Suppressor macrophage treated with lipopolysaccharide for 4 hours (primary cell): ENCODE measurements at regions not wholly inside any gene's neighbourhood (a gene's known extent, or its start where the extent isn't known, plus 50 kb on each side); places are given as distances from the start of the nearest gene placed in this dataset.

Source experiments
- DNase-seq: peaks from one replicate; pipeline ENCODE4 v3.0.0-alpha.2; 2020

DNA sequence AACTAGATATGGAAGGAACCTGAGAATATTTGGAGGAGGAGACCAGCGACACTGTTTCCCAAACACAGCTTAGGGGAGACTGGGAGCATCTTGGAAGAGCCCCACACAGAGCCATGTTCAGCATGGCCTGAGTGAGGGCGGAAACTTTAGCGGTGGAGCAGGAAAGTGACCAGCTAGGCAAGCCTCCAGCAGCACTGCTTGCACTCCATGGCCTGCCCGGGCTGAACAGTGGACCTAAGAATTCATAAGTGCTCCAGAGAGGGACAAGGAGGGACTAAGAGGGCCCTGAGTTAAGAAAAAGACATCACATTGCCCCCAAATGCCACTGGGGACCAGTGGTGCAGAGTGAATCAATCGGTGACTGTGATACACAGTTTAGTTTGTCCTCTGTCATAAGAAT is 566.4 kb downstream of the TNS1 start:
- no peak for DNase-seq

DNA sequence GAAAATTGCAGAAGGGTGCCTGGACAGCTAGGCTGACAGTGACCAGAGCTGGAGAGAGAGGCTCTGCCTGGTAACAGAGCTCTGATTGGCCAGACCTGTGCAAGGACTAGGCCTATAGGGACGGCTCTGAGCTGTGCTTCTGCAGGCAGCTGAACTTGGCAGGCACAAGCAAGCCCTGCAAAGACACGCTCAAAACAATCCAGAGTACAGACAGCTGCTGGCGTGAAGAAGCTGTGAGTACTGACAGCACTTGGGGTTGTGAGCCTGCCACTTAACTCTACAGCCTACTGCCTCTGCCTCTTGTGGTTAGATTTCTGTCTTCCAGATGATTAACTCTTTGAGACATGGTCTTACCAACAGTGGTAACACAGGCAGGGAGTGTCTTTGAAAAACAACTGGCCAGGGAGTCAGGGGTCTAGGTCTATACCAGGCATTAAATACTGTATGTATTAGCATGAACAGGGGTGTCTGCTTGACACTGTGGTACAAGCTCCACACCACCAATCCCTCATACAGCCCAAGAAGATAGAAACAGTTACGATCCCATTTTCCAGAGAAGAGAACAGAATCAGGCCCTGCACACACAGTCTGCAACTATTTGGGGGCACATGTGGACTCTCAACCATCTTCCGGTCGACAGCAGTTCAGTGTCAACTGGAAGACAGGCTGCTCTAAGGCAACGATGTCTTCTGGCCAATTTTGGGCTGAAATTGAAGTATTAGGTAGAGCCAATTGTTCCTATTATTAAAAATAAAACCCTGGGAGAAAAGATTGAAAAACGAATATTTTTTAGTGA is 568.4 kb downstream of the TNS1 start:
- peak; percentile 59 for DNase-seq

DNA sequence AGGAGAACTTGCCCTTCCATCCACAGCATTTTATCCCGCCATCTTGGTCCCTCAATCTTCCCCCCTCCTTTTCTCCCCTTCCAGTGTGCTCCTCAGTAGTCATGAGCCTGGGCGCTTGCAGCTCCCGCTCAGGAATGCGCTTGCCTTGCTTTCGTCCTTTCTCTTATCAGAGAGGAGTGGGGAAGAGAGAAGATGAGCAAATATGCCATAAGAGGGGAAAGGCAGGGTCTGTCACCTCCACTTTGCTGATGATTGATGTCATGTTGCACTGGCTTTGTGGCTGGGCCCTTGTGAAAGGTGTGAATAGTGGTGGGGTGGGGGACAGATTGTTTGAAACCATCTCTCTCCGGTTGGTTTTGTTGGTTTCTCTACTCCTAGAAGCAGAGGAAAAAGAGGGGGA is 569.3 kb downstream of the TNS1 start:
- no peak for DNase-seq

DNA sequence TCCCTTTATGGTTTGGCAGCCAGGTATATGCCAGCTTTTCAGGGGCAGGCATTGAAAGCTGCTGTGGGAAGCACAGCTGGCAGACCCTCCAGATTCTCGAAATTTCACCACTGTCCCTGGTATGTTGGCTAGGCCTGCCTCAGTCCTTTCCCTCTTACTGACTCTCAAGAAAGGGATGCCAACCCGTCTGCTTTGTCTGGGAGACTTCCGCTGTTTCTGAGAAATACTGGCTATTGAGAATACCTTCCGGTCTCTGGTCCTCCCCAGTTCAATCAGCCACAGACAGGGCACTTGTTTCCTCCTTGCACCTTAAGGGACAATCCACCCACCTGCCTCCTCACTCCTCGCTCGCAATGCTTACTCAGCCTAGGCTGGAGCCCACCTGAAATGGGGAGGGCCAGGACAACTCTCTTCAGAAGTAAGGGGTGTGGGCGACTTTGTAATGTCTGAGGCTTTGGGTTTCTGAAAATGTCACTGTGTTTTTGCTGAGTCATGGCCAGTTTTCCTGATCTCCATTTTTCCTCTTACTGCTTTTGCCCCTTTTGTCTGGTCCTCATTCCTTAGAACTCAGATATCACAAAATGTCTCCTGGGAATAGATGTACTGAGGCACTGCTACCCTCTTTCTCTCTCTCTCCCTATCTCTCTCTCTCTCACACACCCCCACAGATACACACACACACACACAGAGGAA is 571.1 kb downstream of the TNS1 start:
- no peak for DNase-seq

DNA sequence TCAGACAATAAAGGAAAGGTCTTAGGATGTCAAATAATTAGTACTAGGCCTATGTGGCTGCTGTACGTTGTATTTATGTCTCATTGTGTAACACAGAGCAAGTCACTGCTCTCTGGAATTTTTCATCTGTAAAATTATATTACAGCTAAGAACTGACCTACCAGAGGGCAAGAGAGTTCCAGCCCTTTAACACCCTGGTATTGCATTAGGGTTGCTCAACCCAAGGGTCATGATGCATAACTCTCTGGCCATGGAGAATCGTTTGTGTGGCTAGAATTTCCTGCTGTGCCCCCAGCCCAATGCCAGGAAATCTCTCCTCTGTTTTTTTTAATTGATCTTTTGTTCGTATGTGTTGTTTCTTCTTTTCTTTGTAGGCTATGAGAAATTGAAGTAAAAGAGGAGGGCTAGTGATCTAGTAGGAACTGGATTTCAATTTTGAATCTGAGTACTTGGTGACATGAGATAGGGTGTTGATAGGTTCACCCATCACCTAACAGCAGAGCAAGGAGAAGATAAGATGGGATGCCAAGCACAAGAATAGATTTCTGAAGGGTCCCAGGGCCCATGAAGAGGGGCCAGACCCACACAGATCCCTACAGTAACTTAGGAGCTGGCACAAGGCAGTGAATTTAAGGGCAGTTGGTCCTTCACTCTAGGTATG is 571.2 kb upstream of the TNP1 start:
- DNase-seq: peak; percentile 68

DNA sequence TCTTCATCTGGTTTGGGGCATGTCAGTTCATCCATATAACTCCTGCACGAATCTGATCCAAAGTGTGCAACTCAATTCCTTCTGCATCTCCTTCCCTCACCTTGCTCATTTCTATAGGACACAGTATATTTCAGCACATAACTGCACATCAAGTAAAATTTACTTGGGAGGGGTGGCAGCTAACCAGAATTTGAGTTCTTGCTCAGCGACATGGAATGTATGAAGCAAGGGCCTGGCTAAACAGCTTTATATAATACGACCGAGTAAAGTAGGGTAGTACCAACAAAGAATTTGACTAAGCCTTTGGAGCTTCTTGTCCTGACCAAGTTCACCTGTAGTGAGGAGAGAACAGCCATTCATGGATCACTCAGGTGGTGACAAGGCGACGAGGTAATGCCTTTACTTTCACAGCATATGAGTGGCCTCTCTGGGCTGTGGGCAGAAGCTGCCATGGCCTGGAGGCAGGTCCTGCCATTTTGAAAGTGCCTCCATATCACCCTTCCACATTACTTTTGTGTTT is 570.2 kb upstream of the TNP1 start:
- no peak for DNase-seq

DNA sequence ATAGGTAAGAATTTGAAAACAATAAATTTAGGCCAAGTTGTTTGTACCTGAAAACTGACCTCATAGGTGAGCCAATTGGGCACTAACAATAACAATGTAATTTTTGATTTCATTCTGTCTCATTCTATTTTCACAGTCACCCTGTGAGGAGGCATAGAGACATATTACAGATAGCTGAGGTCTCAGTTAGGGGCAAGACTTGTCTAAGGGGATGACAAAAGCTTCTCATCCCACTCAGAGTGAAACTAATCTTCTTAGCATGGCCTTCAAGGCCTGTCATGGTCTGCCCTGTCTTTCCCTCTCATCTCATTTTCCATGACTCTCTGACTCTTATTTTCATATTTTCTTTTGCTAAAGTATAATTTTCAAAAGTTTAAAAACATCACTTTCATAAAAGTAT is 562.0 kb upstream of the TNP1 start:
- DNase-seq: no peak

DNA sequence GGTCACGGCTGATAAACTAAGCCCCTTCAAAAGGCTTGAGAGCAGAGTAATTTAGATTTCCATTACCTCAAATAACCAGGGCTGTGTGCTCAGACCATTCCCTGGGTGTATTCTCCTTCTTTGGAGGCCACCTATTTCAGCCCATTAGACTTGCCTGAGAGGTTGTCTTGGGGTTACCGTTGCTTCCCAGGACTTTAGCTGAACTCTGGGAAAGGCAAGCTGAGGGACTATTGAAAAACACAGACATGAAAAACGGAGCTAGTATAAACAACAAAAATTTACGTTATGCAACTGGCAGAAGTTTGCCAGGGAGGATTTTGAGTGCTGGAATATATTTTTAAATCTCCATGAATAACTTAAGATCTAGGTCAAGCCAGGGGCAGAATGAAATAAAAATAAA is 561.0 kb upstream of the TNP1 start:
- DNase-seq: no peak

DNA sequence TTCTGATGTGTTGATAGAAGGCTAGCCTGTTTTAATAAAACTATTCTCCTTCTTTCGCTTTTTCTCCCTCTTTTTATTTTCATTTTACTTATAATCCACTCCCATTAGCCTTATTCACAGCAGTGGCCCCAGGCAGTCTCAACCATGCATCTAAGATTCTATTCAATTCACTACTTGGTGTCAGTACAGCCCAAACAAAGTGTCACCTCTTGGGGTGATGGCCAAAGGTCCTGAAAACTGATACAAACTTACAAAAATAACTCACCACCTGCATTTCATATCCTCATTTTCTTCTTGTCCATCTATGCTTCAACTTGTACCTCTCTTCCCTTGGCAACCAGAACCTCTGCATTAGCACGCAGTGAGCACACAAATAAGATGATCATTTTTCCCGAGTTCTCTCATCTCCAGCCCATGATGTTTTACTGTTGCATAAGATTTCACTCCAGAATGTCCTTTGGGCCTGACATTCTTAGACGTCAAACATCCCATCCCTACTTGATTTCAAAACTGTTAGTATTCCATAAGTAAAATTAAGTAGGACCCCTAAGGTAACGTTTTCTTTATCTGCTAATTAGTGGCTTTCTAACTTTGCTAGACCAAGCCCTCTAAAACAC is 559.3 kb upstream of the TNP1 start:
- DNase-seq: no peak

DNA sequence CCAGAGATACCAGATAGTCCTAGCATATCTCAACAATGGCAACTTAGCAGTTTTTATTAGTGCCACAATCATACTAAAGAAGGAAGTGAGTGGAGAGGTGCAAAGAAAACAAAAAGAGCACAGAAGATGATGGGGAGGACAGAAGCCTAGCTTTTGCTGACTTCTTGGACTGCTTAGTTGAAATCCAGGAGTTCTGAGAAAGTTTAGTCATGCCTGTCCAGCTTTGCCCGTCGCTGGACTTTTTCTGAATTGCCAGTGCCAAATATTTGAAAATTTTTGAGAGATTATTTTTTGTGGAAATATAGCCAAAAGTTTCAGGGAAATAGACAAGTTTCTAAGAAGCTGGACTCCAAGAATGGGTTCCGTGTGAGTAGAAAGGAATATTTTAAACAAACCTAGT is 558.7 kb upstream of the TNP1 start:
- DNase-seq: no peak

DNA sequence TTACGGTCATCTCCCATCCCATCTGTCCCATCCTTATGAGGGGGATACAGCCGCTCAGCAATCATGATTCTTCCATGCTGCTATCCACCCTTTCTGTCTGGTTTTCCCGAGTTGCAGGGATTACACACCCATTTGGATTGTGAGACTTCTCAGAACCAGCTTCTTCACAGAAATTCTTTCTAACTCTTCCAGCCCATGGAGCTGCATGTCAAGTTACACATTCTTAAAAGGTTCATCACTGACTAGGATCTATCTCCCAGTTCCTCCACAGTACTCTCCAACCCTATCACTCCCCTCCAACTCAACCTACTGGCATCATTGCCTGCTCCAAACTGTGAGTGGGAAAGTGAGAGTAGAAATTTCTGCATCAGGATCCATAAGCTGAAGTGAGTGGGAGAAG is 558.2 kb upstream of the TNP1 start:
- DNase-seq: no peak

DNA sequence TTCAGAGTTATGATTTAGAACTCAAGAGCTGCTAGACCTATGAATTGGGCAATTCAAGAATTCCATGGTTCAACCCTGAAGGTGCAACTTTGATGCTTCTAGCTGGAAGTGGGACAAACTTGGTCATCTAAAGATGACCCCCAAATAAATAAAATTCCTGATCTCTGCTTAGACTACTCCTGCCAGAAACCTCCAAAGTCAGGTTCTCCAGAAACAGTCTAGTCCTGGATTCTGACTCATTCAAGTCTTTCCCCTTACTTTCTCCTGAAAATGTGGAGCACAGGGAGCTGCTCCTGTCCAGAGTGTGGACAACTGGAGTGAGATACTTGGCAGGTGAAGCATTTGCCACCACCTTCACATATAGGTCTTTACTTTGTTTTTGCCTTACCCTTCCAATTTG is 557.7 kb upstream of the TNP1 start:
- no peak for DNase-seq

DNA sequence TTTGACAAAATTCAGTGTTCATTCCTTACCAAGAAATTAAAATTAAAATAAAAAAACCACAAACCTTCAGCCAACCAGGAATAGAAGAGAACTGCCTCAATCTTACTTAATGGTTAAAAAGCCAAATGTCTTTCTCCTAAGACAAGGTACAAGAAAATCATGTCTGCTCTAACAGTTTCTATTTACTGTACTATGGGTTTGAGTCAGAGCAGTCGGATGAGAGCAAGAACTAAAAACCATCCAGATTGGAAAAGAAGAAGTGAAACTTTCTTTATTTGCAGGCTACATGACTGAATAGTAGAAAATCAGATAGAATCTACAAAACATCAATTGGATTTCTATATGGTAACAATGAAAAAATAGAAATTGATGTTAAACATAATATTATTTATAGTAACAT is 555.5 kb upstream of the TNP1 start:
- DNase-seq: peak; percentile 78

DNA sequence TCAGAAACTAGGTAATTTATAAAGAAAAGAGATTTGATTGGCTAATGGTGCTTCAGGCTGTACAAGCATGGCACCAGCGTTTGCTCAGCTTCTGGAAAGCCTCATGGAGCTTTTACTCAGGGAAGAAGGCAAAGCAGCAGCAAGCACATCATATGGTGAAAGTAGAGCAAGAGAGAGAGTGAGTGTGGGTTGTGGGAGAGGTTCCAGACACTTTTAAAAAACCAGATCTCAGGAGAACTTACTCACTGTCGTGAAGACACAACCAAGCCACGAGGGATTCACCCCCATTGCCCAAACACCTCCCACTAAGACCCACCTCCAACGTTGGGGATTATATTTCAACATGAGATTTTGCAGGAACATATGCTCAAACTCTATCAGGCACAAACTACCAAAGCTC is 554.6 kb upstream of the TNP1 start:
- peak; percentile 14 for DNase-seq

DNA sequence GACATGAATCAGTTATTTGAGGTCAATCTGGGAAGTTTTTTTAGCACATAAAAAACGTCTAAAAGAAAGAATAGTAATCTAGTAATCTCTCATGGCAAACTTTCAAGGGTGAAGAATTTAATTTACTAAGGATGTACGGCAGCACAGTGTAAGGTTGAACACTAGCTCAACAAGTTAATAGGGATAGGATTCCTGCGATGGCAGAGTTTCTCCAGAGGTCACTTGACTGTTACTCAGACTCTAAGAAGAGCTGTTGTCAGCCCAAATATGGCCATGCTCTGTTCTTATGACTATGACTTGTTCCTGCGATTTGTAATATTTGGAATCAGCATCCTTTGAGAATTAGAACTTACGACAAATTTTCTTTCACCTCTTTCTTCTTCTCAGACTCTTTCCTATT is 553.3 kb upstream of the TNP1 start:
- DNase-seq: peak; percentile 75

DNA sequence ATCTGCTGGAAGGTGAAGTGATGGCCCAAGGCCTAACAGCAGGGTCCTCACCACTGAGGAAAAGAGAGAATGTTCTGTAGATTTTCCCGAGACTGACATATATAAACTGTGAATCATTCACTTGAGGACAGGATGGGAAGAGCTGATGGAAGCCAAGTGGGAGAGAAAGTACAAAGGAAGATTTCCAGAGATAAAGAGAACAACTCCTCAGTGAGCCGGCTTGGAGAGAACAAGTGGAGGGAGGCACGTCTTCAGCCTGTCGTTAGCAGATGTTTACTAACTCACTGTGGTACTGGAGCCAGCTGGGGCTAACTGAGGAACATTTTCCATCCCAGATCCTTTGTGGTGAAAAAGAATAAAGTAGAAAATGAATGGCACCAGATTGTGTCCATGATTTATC is 552.9 kb upstream of the TNP1 start:
- no peak for DNase-seq

DNA sequence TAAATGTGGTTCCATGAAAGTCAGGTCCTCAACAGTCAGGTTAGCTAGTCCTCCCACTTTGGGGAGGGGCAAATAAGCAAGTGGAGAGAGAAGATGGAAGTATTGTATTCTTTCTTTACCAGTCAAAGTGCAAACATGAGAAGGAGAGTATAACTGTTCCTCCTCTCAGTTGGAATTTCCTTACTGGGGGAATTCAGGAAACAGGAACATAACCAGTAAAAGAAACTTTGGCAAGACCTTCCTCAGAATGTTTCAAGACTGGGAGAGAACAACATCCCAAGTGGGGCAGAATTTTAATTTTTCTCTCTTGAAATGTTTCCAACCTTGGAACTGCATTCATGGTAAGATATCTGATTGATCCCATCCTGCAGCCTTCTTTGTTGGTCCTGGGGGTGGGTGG is 552.4 kb upstream of the TNP1 start:
- DNase-seq: peak; percentile 29

DNA sequence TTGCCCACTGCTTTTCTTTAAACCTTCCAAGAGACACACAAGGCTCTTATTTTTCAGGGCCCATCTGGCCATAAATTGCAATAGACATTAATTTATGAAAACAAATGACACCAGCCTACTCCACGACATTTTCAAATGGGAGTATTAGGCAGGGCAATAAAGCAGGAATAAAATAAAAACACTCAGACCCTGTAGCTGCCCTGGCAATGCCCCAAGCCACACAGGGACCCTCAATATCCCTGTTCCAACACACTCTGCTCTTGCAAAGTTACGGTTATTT is 550.8 kb upstream of the TNP1 start:
- no peak for DNase-seq

DNA sequence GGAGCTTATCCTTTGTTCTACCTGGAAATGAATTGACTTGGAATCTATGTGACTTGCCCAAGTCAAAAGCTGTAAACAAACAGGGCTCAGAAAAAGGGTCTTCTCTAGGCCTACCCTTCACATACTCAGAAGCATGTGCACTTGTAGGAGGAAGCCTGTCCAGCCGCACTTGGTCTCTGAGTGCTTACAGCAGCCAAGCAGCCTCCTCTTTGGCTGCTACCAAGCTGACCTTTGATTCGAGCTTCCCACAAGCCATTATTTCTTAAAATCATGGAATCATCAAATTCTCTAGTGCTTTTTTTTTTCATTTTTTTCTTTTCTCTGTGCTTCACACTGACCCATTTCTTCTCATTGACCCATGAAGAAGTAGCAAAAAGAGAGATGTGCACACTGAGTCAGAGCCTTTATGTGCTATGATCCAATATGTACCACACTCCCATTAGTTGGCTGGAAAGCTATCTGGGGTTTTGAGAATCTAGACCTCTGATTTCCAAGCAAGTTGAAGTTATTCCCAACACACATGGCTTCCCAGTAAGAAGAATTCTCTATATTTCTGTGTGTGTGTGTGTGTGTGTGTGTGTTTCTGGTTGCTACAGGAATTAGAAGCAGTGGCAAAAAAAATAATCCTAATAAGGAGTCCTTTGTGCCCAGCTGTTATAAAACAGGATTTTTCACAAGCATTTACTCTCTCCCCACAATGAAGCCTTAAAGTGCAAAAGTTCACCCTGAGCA is 550.3 kb upstream of the TNP1 start:
- no peak for DNase-seq

DNA sequence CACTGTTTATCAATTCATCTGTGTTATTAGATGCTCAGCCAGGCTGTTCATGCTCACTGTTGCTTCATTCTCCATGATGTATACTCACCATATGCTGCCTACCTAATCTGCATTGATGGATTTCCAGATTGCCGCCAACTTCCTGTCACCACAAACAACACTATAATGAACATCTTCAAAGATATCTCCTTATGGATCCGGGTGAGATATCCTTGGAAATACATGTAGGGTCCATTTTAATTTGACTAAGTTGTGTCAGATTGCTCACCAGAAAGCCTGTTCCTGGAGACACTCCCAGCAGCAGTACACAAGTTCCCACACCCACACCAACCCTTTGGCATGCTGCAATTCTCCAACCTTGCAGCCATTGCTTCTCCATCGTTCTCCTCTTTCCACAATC is 547.5 kb upstream of the TNP1 start:
- DNase-seq: no peak

DNA sequence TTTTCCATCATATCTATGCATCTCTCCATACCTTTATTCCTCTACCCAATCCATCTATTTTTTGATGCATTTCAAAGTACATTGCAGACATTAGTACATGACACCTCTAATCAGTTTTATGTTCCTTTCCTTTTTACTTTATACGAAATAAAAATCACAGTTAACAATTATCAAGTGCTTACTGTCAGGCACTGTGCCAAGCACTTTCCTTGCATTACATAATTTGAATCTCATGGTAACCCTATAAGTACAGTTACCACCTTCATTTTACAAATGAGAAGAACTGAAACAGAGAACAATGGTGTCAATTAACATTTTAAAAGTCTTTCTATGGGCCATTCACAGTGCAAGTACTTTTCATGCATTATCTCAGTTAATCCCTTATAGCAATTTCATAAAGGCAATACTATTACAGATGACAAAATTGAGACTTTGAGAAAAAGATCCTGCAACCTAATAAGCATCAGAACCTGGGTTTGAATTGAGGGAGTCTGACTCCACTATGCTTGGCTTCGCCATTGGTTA is 544.4 kb upstream of the TNP1 start:
- no peak for DNase-seq

DNA sequence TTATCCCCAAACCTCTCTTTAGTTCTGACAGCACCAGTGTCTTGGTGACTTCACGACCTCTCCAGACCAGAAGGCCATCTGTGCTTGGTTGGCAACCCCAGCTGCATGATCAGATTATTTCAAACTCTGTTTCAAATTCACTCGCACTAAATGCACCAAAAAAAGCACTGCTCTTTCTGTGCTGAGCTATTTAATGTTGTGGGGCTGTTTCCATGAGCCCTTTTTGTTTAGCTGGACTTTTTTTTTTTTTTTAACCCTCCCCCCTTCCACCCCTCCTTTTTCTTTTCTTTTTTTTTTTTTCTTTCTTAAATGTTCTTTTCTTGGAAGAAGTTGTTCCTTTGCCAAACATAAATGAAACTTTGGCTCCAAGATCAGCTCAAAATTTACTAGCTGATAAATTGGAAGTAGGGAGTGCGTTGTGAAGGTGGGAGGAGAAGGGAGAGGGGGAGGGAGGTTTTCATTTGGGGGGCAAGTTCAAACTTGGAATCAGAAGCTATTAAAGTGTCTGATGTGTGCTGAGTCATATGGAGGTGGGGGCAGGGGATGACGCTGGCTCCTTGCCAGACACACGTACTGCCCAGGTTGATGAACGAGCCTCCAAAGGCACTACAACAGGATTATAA is 543.0 kb upstream of the TNP1 start:
- no peak for DNase-seq
